H1 (cell line): ENCODE measurements at regions not wholly inside any gene's neighbourhood (a gene's known extent, or its start where the extent isn't known, plus 50 kb on each side); places are given as distances from the start of the nearest gene placed in this dataset.

Experiments used
- CTCF ChIA-PET: fragments of 300-600 bp; sonication (Branson Sonifier 250); formaldehyde crosslinking; loops from one replicate; lab custom pipeline; 2021; ENCODE audit not compliant: partially characterized antibody; lab: Charles Lee
- POLR2A ChIA-PET: fragments of 300-600 bp; sonication (Branson Sonifier 250); formaldehyde crosslinking; loops from one replicate; lab custom pipeline; 2021; ENCODE audit warnings: inconsistent platforms; ENCODE audit not compliant: partially characterized antibody; lab: Charles Lee
- DNase-seq, 2 experiments: peaks; one replicate each; pipeline versions ENCODE4 v3.0.0 to v3.0.0-alpha.2; 2010 to 2022; ENCODE audit warnings: low spot score in 2 of 2, low read depth in 1 of 2, mixed read lengths in 1 of 2
- FAIRE-seq: peaks from 2 replicates; lab custom pipeline; 2011; peaks lifted over from hg19 to GRCh38; lab: Jason Lieb, UNC
- H2AFZ ChIP-seq: 2 replicates; pipeline ENCODE4 v1.8.1; 2012; ENCODE audit warnings: low read length, inconsistent platforms
- H2AK5ac ChIP-seq: 2 replicates; pipeline ENCODE4 v1.6.1; 2013; ENCODE audit warnings: low read depth, low read length
- H2BK120ac ChIP-seq: replicated peaks from 2 replicates; pipeline ENCODE3; 2013; ENCODE audit warnings: low read depth, low read length, inconsistent platforms
- H2BK12ac ChIP-seq: 2 replicates; pipeline ENCODE4 v1.6.1; 2013; ENCODE audit warnings: low read depth, low read length
- H2BK15ac ChIP-seq: 2 replicates; pipeline ENCODE4 v1.6.1; 2013; ENCODE audit warnings: low read length
- H2BK20ac ChIP-seq: 2 replicates; pipeline ENCODE4 v1.6.1; 2013; ENCODE audit warnings: low read length
- H2BK5ac ChIP-seq: 2 replicates; pipeline ENCODE4 v1.6.1; 2013; ENCODE audit warnings: low read depth, low read length
- H3K14ac ChIP-seq: 2 replicates; pipeline ENCODE4 v1.6.1; 2013; ENCODE audit warnings: inconsistent platforms; ENCODE audit not compliant: insufficient read length
- H3K18ac ChIP-seq: 2 replicates; pipeline ENCODE4 v1.6.1; 2013; ENCODE audit warnings: low read length; ENCODE audit errors: extremely low read depth
- H3K23ac ChIP-seq: 2 replicates; pipeline ENCODE4 v1.6.1; 2013; ENCODE audit warnings: inconsistent platforms; ENCODE audit not compliant: insufficient read length
- H3K23me2 ChIP-seq: 2 replicates; pipeline ENCODE4 v1.6.1; 2013; ENCODE audit warnings: low read depth, low read length
- H3K27ac ChIP-seq: 2 replicates; pipeline ENCODE4 v1.6.1; 2011; ENCODE audit warnings: low read depth, low read length, inconsistent platforms
- H3K27me3 ChIP-seq, 4 experiments: replicated peaks in 1 of 4; 1 replicate in 1 of 4; 2 replicates in 3 of 4; pipeline versions ENCODE4 v1.6.1 to v1.8.1; 2011 to 2013; ENCODE audit warnings: low read length in 3 of 4, mild to moderate bottlenecking in 3 of 4, inconsistent platforms in 2 of 4, mixed read lengths in 2 of 4, moderate library complexity in 1 of 4; ENCODE audit not compliant: control insufficient read depth in 3 of 4, insufficient read depth in 3 of 4; ENCODE audit errors: extremely low read depth in 1 of 4
- H3K36me3 ChIP-seq, 4 experiments: 2 replicates each; pipeline versions ENCODE4 v1.6.1 to v1.8.1; 2011 to 2013; ENCODE audit warnings: mild to moderate bottlenecking in 4 of 4, low read length in 3 of 4, moderate library complexity in 2 of 4, control low read depth in 1 of 4, inconsistent platforms in 1 of 4; ENCODE audit not compliant: insufficient read depth in 4 of 4, control insufficient read depth in 2 of 4
- H3K4ac ChIP-seq: replicated peaks from 2 replicates; pipeline ENCODE3; 2013; ENCODE audit warnings: low read length, low read depth, mixed read lengths, inconsistent platforms; ENCODE audit not compliant: insufficient read length
- H3K4me1 ChIP-seq, 4 experiments: replicated peaks in 1 of 4; 1 replicate in 1 of 4; 2 replicates in 3 of 4; pipeline versions ENCODE4 v1.6.1 to v1.8.1; 2011 to 2013; ENCODE audit warnings: low read length in 3 of 4, inconsistent platforms in 2 of 4, mixed read lengths in 1 of 4; ENCODE audit not compliant: insufficient read depth in 4 of 4, control insufficient read depth in 3 of 4
- H3K4me2 ChIP-seq, 2 experiments: 2 replicates each; pipeline versions ENCODE4 v1.6.1 to v1.8.1; 2011 to 2013; ENCODE audit warnings: low read depth in 2 of 2, low read length in 2 of 2, control low read depth in 1 of 2, inconsistent platforms in 1 of 2, mild to moderate bottlenecking in 1 of 2; ENCODE audit not compliant: insufficient read depth in 1 of 2
- H3K4me3 ChIP-seq, 4 experiments: fragments of 200-600, 300-600 bp in 1 of 4; sonication (generic), shearing (Covaris generic), sonication (Bioruptor Twin) in 1 of 4; 2 replicates each; pipeline versions ENCODE4 v1.5.1 to v1.8.1; 2011 to 2016; ENCODE audit warnings: low read length in 4 of 4, low read depth in 3 of 4, control low read depth in 2 of 4, inconsistent platforms in 2 of 4, mild to moderate bottlenecking in 2 of 4, mixed read lengths in 1 of 4, moderate library complexity in 1 of 4; ENCODE audit not compliant: insufficient read depth in 2 of 4; ENCODE audit errors: extremely low read depth in 1 of 4
- H3K56ac ChIP-seq: replicated peaks from 2 replicates; pipeline ENCODE3; 2013; ENCODE audit warnings: low read depth, mild to moderate bottlenecking, mixed read lengths, low read length, inconsistent platforms; ENCODE audit not compliant: insufficient read length
- H3K79me1 ChIP-seq: 2 replicates; pipeline ENCODE4 v1.6.1; 2013; ENCODE audit warnings: low read depth, low read length, control low read depth
- H3K79me2 ChIP-seq, 2 experiments: 2 replicates each; pipeline versions ENCODE4 v1.6.1 to v1.8.1; 2012 to 2013; ENCODE audit warnings: low read length in 2 of 2, mild to moderate bottlenecking in 2 of 2, inconsistent platforms in 1 of 2; ENCODE audit not compliant: insufficient read depth in 2 of 2, control insufficient read depth in 1 of 2
- H3K9ac ChIP-seq, 4 experiments: replicated peaks in 1 of 4; 1 replicate in 1 of 4; 2 replicates in 3 of 4; pipeline versions ENCODE4 v1.6.1 to v1.8.1; 2011 to 2013; ENCODE audit warnings: low read depth in 3 of 4, low read length in 3 of 4, control low read depth in 2 of 4, mild to moderate bottlenecking in 2 of 4, moderate library complexity in 2 of 4, inconsistent platforms in 1 of 4; ENCODE audit errors: extremely low read depth in 1 of 4
- H3K9me3 ChIP-seq, 2 experiments: 2 replicates each; pipeline versions ENCODE4 v1.6.1 to v1.8.1; 2012 to 2013; ENCODE audit warnings: mild to moderate bottlenecking in 2 of 2, moderate library complexity in 2 of 2, control low read depth in 1 of 2, inconsistent platforms in 1 of 2, low read depth in 1 of 2, low read length in 1 of 2, mixed read lengths in 1 of 2; ENCODE audit not compliant: insufficient read depth in 2 of 2
- H4K20me1 ChIP-seq, 2 experiments: replicated peaks in 1 of 2; 2 replicates each; pipeline versions ENCODE3 to v1.8.1; 2011 to 2013; ENCODE audit warnings: inconsistent platforms in 2 of 2, low read length in 2 of 2, mild to moderate bottlenecking in 1 of 2; ENCODE audit not compliant: insufficient read depth in 2 of 2, control insufficient read depth in 1 of 2
- H4K5ac ChIP-seq: 2 replicates; pipeline ENCODE4 v1.6.1; 2013; ENCODE audit warnings: low read length, low read depth, mixed read lengths, inconsistent platforms; ENCODE audit not compliant: insufficient read length
- H4K8ac ChIP-seq: 2 replicates; pipeline ENCODE4 v1.8.0; 2013; ENCODE audit warnings: mild to moderate bottlenecking, moderate library complexity, low read length, inconsistent platforms; ENCODE audit not compliant: insufficient read depth; ENCODE audit errors: extremely low read depth
- H4K91ac ChIP-seq: replicated peaks from 2 replicates; pipeline ENCODE3; 2013; ENCODE audit warnings: low read length, mixed read lengths, inconsistent platforms; ENCODE audit not compliant: insufficient read length
- ATF2 ChIP-seq: IDR thresholded peaks from 2 replicates; pipeline ENCODE4 v1.6.1; 2012; ENCODE audit warnings: low read length, inconsistent platforms
- BRCA1 ChIP-seq: IDR thresholded peaks from 2 replicates; pipeline ENCODE4 v1.6.1; 2012; ENCODE audit warnings: low read depth, low read length, improper control_type of control experiment
- CBX8 ChIP-seq: fragments of 300-800, 300-1000 bp; sonication (generic); IDR thresholded peaks from 2 replicates; pipeline ENCODE4 v1.7.1; 2016; ENCODE audit warnings: low read depth, low read length, borderline replicate concordance
- CTCF ChIP-seq, 3 experiments: IDR thresholded peaks; 1 replicate in 2 of 3; 2 replicates in 1 of 3; pipeline versions ENCODE4 v1.5.1 to v1.6.1; 2011; ENCODE audit warnings: low read length in 3 of 3, mild to moderate bottlenecking in 3 of 3, inconsistent platforms in 2 of 3, low read depth in 1 of 3, moderate library complexity in 1 of 3; ENCODE audit not compliant: insufficient read depth in 1 of 3; ENCODE audit errors: control extremely low read depth in 1 of 3
- GTF2F1 ChIP-seq: IDR thresholded peaks from 2 replicates; pipeline ENCODE4 v1.6.1; 2012; ENCODE audit warnings: low read depth, low read length, improper control_type of control experiment, borderline replicate concordance
- HDAC2 ChIP-seq, 2 experiments: fragments of 300-600 bp in 1 of 2; sonication (generic) in 1 of 2; IDR thresholded peaks; 2 replicates each; pipeline ENCODE4 v1.6.1; 2011 to 2012; ENCODE audit warnings: low read depth in 2 of 2, low read length in 2 of 2, mild to moderate bottlenecking in 2 of 2, moderate library complexity in 2 of 2, borderline replicate concordance in 1 of 2, inconsistent platforms in 1 of 2
- POLR2A ChIP-seq, 2 experiments: IDR thresholded peaks; 1 replicate in 1 of 2; 2 replicates in 1 of 2; pipeline ENCODE4 v1.6.1; 2011; ENCODE audit warnings: low read depth in 2 of 2, low read length in 2 of 2, mild to moderate bottlenecking in 2 of 2; ENCODE audit errors: control extremely low read depth in 1 of 2
- SIRT6 ChIP-seq: IDR thresholded peaks from one replicate; pipeline ENCODE4 v1.7.1; 2012; ENCODE audit warnings: low read length, inconsistent platforms
- TBP ChIP-seq: IDR thresholded peaks from 2 replicates; pipeline ENCODE4 v1.6.1; 2011; ENCODE audit warnings: low read depth, low read length, improper control_type of control experiment
- TCF12 ChIP-seq: IDR thresholded peaks from 2 replicates; pipeline ENCODE4 v1.6.1; 2011; ENCODE audit warnings: low read depth, mild to moderate bottlenecking, low read length
- YY1 ChIP-seq: IDR thresholded peaks from 2 replicates; pipeline ENCODE4 v1.6.1; 2011; ENCODE audit warnings: low read depth, mild to moderate bottlenecking, low read length
- WGBS, 2 experiments: shearing (Covaris generic) in 1 of 2; methylation state at CpG; one replicate each; pipeline versions ENCODE4 v1.1.6 to v1.1.7; 2013 to 2015; ENCODE audit warnings: low lambda C conversion rate in 2 of 2, mixed read lengths in 2 of 2, inconsistent platforms in 1 of 2, low coverage in 1 of 2, missing lambda C conversion rate in 1 of 2; ENCODE audit not compliant: insufficient replicate concordance in 2 of 2, insufficient coverage in 1 of 2, insufficient read length in 1 of 2; ENCODE audit errors: extremely low coverage in 1 of 2, missing lambda C conversion rate in 1 of 2; 5-methylcytosine and 5-hydroxymethylcytosine counted together

- no peaks in the 10 kb centered on the region for H3K79me1 ChIP-seq
- H3K27ac ChIP-seq, result no peak overlapping the region
- H3K18ac ChIP-seq, result no peak overlapping the region
- no peaks in the 10 kb centered on the region for H3K9me3 ChIP-seq
- H2BK120ac ChIP-seq, result no peak overlapping the region
- no peak overlapping the region for H2BK15ac ChIP-seq
- H4K20me1 ChIP-seq, result no peaks in the 10 kb centered on the region
- H3K4ac ChIP-seq, result no peak overlapping the region
- H2AFZ ChIP-seq, result no peak overlapping the region
- H3K27me3 ChIP-seq, result no peaks in the 10 kb centered on the region
- H2BK20ac ChIP-seq, result no peak overlapping the region
- H3K4me2 ChIP-seq, result no peak overlapping the region
- H3K4me1 ChIP-seq, result no peaks in the 10 kb centered on the region
- no peak overlapping the region for H4K5ac ChIP-seq
- H2AK5ac ChIP-seq, result no peak overlapping the region
- H3K14ac ChIP-seq, result no peak overlapping the region
- ChIA-PET CTCF (interaction anchor here (0.9 to 4.1 kb wide), 6 partner anchors 9 to 362 kb away, joined by 3 to 37 read pairs (median 4); no protein-coding TSS in a partner anchor), POLR2A (no interaction called here)
- DNase-seq, result no peak
- H3K36me3 ChIP-seq, result no peaks in the 10 kb centered on the region
- H3K23ac ChIP-seq, result no peak overlapping the region
- H4K91ac ChIP-seq, result no peak overlapping the region
- no peak overlapping the region for H3K4me3 ChIP-seq
- H3K23me2 ChIP-seq, result no peaks in the 10 kb centered on the region
- H3K79me2 ChIP-seq, result no peaks in the 10 kb centered on the region
- FAIRE-seq, result no peak
- H3K9ac ChIP-seq, result no peak overlapping the region
- H2BK5ac ChIP-seq, result no peak overlapping the region
- no peak overlapping the region for H3K56ac ChIP-seq
- 73% methylated on average over 5 of the region's 5 CpGs; no CpG with 5 or more reads in 1 of the 2 experiments for WGBS, 2 experiments
- H4K8ac ChIP-seq, result no peak overlapping the region
- H2BK12ac ChIP-seq, result no peak overlapping the region
- TF ChIP-seq TBP, result no peak
- no peak for TF ChIP-seq ATF2
- no peak for TF ChIP-seq HDAC2 (IDR thresholded peaks at IDR 0.05; ENCODE audit: borderline replicate concordance in 1 of 2, low read depth in 2 of 2, low read length in 2 of 2)
- no peak for TF ChIP-seq TCF12
- no peak for TF ChIP-seq POLR2A (IDR thresholded peaks at IDR 0.05; ENCODE audit: control extremely low read depth in 1 of 2, low read depth in 2 of 2, low read length in 2 of 2)
- no peak for TF ChIP-seq CBX8
- TF ChIP-seq YY1, result no peak
- TF ChIP-seq BRCA1, result no peak
- no peak for TF ChIP-seq GTF2F1
- no peak for TF ChIP-seq CTCF (IDR thresholded peaks at IDR 0.05; ENCODE audit: control extremely low read depth in 1 of 3, insufficient read depth in 1 of 3, low read depth in 1 of 3, low read length in 3 of 3)
- no peak for TF ChIP-seq SIRT6
Observed at GRCh38 chr3:65172209-65172608, 484.4 kb upstream of the ADAMTS9 start.
